Gastrocnemius medialis (tissue), 4 donors: ENCODE measurements at regions not wholly inside any gene's neighbourhood (a gene's known extent, or its start where the extent isn't known, plus 50 kb on each side); places are given as distances from the start of the nearest gene placed in this dataset.

Experiments
- CTCF ChIP-seq, 5 experiments: fragments of 450-650 bp in 3 of 5; fragments of 200-600 bp in 2 of 5; sonication (generic) in 2 of 5; IDR thresholded peaks in 4 of 5; conservative IDR thresholded peaks in 1 of 5; 1 replicate in 4 of 5; 2 replicates in 1 of 5; pipeline ENCODE4 v1.5.1; 2016 to 2019; ENCODE audit warnings: antibody characterized with exemption in 5 of 5, mild to moderate bottlenecking in 3 of 5, moderate library complexity in 3 of 5
- POLR2A ChIP-seq, 2 donors: fragments of 450-650 bp; IDR thresholded peaks; one replicate each; pipeline ENCODE4 v1.6.1; 2017; ENCODE audit warnings: antibody characterized with exemption in 2 of 2, mild to moderate bottlenecking in 2 of 2, moderate library complexity in 2 of 2

GRCh38 chr6:113338644-113339043 is 518.5 kb upstream of the MARCKS start:
- TF ChIP-seq CTCF (IDR thresholded peaks at IDR 0.05 in 4 of 5, conservative IDR thresholded peaks at IDR 0.05 in 1 of 5) (no peak), POLR2A (IDR thresholded peaks at IDR 0.05) (no peak)
